ENCODE measurements at regions not wholly inside any gene's neighbourhood (a gene's known extent, or its start where the extent isn't known, plus 50 kb on each side); places are given as distances from the start of the nearest gene placed in this dataset.

GRCh38 chr9:1702701-1703100 lies 312.4 kb upstream of the SMARCA2 start:
- no peak for TF ChIP-seq CTCF (IDR thresholded peaks at IDR 0.05; ENCODE audit: insufficient read depth, low read depth, low read length)
- no peak for DNase-seq (ENCODE audit: low read depth)
- no peak overlapping the region for H3K4me3 ChIP-seq (ENCODE audit: low read depth, low read length)

- TF ChIP-seq CTCF (IDR thresholded peaks at IDR 0.05; ENCODE audit: insufficient read depth, low read depth, low read length) = no peak
- H3K4me3 ChIP-seq (ENCODE audit: low read depth, low read length) = no peak overlapping the region
- no peak for DNase-seq (ENCODE audit: low read depth)
These were observed 307.9 kb upstream of the SMARCA2 start for GRCh38 chr9:1707291-1707690.

GRCh38 chr9:1708219-1708618 lies 306.9 kb upstream of the SMARCA2 start:
- no peak for TF ChIP-seq CTCF (IDR thresholded peaks at IDR 0.05; ENCODE audit: insufficient read depth, low read depth, low read length)
- H3K4me3 ChIP-seq (ENCODE audit: low read depth, low read length) = no peak overlapping the region
- DNase-seq (ENCODE audit: low read depth) = no peak

GRCh38 chr9:1709347-1709746 lies 305.8 kb upstream of the SMARCA2 start:
- no peak for DNase-seq (ENCODE audit: low read depth)
- no peak overlapping the region for H3K4me3 ChIP-seq (ENCODE audit: low read depth, low read length)
- TF ChIP-seq CTCF (IDR thresholded peaks at IDR 0.05; ENCODE audit: insufficient read depth, low read depth, low read length) = no peak

GRCh38 chr9:1712861-1713450 lies 302.2 kb upstream of the SMARCA2 start:
- no peak overlapping the region for H3K4me3 ChIP-seq (ENCODE audit: low read depth, low read length)
- TF ChIP-seq CTCF (IDR thresholded peaks at IDR 0.05; ENCODE audit: insufficient read depth, low read depth, low read length) = no peak
- DNase-seq (ENCODE audit: low read depth) = no peak

GRCh38 chr9:1713841-1714240 lies 301.3 kb upstream of the SMARCA2 start:
- H3K4me3 ChIP-seq (ENCODE audit: low read depth, low read length) = no peak overlapping the region
- no peak for TF ChIP-seq CTCF (IDR thresholded peaks at IDR 0.05; ENCODE audit: insufficient read depth, low read depth, low read length)
- no peak for DNase-seq (ENCODE audit: low read depth)

GRCh38 chr9:1717882-1718281 lies 297.3 kb upstream of the SMARCA2 start:
- no peak overlapping the region for H3K4me3 ChIP-seq (ENCODE audit: low read depth, low read length)
- DNase-seq (ENCODE audit: low read depth) = no peak
- no peak for TF ChIP-seq CTCF (IDR thresholded peaks at IDR 0.05; ENCODE audit: insufficient read depth, low read depth, low read length)

All from fibroblast of villous mesenchyme (primary cell).